SK-N-SH (cell line): ENCODE measurements at regions not wholly inside any gene's neighbourhood (a gene's known extent, or its start where the extent isn't known, plus 50 kb on each side); places are given as distances from the start of the nearest gene placed in this dataset.

Source experiments
- CHD2 ChIP-seq: fragments of 150-350 bp; IDR thresholded peaks from 2 replicates; pipeline ENCODE4 v1.6.1; 2018; ENCODE audit warnings: low read length; ENCODE audit not compliant: partially characterized antibody
- EP300 ChIP-seq, 2 experiments: IDR thresholded peaks; 2 replicates each; pipeline versions ENCODE4 v1.4.0 to v1.6.1; 2012; ENCODE audit warnings: borderline replicate concordance in 1 of 2, low read depth in 1 of 2, low read length in 1 of 2
- MXI1 ChIP-seq: IDR thresholded peaks from 2 replicates; pipeline ENCODE4 v1.6.1; 2012; ENCODE audit warnings: mild to moderate bottlenecking, low read depth, low read length, improper control_type of control experiment
- POLR2AphosphoS5 ChIP-seq: IDR thresholded peaks from 2 replicates; pipeline ENCODE4 v1.6.1; 2012; ENCODE audit warnings: low read depth, low read length
- REST ChIP-seq: IDR thresholded peaks from 2 replicates; pipeline ENCODE4 v1.6.1; 2012; ENCODE audit warnings: mild to moderate bottlenecking, low read depth, low read length, moderate library complexity
- RXRA ChIP-seq: IDR thresholded peaks from 2 replicates; pipeline ENCODE4 v1.4.0; 2012; ENCODE audit warnings: low read depth, mild to moderate bottlenecking, borderline replicate concordance
- TF ChIP-seq, protein P1 (sequence below): fragments of 200-600 bp; sonication (generic); IDR thresholded peaks from 2 replicates; pipeline ENCODE4 v1.6.1; 2017; ENCODE audit warnings: antibody characterized with exemption, mild to moderate bottlenecking, moderate library complexity

- TF ChIP-seq POLR2AphosphoS5 (no peak), CHD2 (no peak), MXI1 (no peak), RXRA (no peak), EP300 (IDR thresholded peaks at IDR 0.05; ENCODE audit: borderline replicate concordance in 1 of 2, low read depth in 1 of 2, low read length in 1 of 2) (no peak), REST (no peak)
- TF ChIP-seq, protein P1, sequence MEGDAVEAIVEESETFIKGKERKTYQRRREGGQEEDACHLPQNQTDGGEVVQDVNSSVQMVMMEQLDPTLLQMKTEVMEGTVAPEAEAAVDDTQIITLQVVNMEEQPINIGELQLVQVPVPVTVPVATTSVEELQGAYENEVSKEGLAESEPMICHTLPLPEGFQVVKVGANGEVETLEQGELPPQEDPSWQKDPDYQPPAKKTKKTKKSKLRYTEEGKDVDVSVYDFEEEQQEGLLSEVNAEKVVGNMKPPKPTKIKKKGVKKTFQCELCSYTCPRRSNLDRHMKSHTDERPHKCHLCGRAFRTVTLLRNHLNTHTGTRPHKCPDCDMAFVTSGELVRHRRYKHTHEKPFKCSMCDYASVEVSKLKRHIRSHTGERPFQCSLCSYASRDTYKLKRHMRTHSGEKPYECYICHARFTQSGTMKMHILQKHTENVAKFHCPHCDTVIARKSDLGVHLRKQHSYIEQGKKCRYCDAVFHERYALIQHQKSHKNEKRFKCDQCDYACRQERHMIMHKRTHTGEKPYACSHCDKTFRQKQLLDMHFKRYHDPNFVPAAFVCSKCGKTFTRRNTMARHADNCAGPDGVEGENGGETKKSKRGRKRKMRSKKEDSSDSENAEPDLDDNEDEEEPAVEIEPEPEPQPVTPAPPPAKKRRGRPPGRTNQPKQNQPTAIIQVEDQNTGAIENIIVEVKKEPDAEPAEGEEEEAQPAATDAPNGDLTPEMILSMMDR = no peak
These were observed 838.8 kb upstream of the ADAMTS5 start for GRCh38 chr21:27805696-27806095.
